ENCODE measurements at regions not wholly inside any gene's neighbourhood (a gene's known extent, or its start where the extent isn't known, plus 50 kb on each side); places are given as distances from the start of the nearest gene placed in this dataset.
"Not testable (repeated sequence)": the region's sequence is repeated elsewhere in the genome, so short reads cannot be mapped to it uniquely, and the experiment has no call there.

DNA sequence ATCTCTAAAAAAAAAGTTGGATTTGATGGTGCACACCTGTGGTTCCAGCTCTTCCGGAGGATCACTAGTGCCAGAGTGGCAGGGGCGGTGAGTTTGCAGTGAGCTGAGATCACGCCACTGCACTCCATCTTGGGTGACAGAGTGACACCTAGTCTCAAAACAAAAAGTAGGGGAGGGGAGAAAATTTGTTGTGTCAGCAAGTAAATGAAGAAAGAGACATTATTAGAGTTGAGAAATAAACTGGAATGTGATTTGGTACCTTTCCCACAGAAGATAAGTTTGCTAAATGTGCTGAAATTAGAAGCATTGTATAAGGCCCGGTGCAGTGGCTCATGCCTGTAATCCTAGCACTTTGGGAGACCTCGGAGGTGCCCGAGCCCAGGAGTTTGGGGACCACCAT is 54.0 kb upstream of the PPIAL4F start:
- TF ChIP-seq, protein P1, sequence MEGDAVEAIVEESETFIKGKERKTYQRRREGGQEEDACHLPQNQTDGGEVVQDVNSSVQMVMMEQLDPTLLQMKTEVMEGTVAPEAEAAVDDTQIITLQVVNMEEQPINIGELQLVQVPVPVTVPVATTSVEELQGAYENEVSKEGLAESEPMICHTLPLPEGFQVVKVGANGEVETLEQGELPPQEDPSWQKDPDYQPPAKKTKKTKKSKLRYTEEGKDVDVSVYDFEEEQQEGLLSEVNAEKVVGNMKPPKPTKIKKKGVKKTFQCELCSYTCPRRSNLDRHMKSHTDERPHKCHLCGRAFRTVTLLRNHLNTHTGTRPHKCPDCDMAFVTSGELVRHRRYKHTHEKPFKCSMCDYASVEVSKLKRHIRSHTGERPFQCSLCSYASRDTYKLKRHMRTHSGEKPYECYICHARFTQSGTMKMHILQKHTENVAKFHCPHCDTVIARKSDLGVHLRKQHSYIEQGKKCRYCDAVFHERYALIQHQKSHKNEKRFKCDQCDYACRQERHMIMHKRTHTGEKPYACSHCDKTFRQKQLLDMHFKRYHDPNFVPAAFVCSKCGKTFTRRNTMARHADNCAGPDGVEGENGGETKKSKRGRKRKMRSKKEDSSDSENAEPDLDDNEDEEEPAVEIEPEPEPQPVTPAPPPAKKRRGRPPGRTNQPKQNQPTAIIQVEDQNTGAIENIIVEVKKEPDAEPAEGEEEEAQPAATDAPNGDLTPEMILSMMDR (IDR thresholded peaks at IDR 0.05), result not testable (repeated sequence)
- not testable (repeated sequence) for TF ChIP-seq POLR2A (IDR thresholded peaks at IDR 0.05)

All from esophagus squamous epithelium (tissue), 4 donors.